ENCODE measurements at regions not wholly inside any gene's neighbourhood (a gene's known extent, or its start where the extent isn't known, plus 50 kb on each side); places are given as distances from the start of the nearest gene placed in this dataset.
A peak's percentile ranks its signal among the peaks of the same experiment; 100 is the strongest.
"Not testable (repeated sequence)": the region's sequence is repeated elsewhere in the genome, so short reads cannot be mapped to it uniquely, and the experiment has no call there.

DNA sequence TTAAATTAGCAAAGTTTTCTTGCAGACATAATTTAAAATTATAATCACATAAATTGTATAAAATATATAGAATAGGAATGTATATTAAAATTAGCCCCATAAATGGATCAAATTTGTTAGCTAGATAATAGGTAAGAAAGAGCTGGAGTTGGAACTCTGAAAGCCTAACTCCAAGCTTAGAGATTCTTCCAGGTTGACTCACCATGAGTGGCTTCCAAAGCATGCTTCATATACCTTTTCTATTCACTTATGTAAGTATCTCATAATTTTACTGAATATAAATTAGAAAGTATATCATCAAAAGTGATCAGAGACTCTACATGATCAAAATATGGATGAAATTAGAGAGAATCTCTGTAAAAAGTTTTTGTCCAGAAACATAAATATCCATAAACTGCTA is 320.7 kb upstream of the MAGI2 start:
- no peak for TF ChIP-seq CTCF (conservative IDR thresholded peaks at IDR 0.05)
- no peak overlapping the region for H3K27ac Mint-ChIP-seq (ENCODE audit: unreplicated experiment)
- no peaks in the 10 kb centered on the region for H3K9me3 Mint-ChIP-seq
- no peak overlapping the region for H3K4me3 Mint-ChIP-seq
- peaks cover 10% of the 10 kb centered on the region for H3K4me1 Mint-ChIP-seq
- H3K27me3 Mint-ChIP-seq (ENCODE audit: low read depth), result no peaks in the 10 kb centered on the region
- no peaks in the 10 kb centered on the region for H3K36me3 Mint-ChIP-seq (ENCODE audit: low read depth)
- no peak for DNase-seq (ENCODE audit: low read depth, low spot score)

- Mint-ChIP-seq H3K27ac (ENCODE audit: unreplicated experiment) (no peak overlapping the region), H3K27me3 (ENCODE audit: low read depth) (no peaks in the 10 kb centered on the region), H3K4me1 (peaks cover 10% of the 10 kb centered on the region), H3K9me3 (no peaks in the 10 kb centered on the region), H3K4me3 (no peak overlapping the region), H3K36me3 (ENCODE audit: low read depth) (no peaks in the 10 kb centered on the region)
- TF ChIP-seq CTCF (conservative IDR thresholded peaks at IDR 0.05), result no peak
- no peak for DNase-seq (ENCODE audit: low read depth, low spot score)
Observed at GRCh38 chr7:79770970-79771369, 317.5 kb upstream of the MAGI2 start.

GRCh38 chr7:79770063-79770462 is 316.6 kb upstream of the MAGI2 start:
- Mint-ChIP-seq H3K27ac (ENCODE audit: unreplicated experiment) (no peak overlapping the region), H3K27me3 (ENCODE audit: low read depth) (no peaks in the 10 kb centered on the region), H3K36me3 (ENCODE audit: low read depth) (no peaks in the 10 kb centered on the region), H3K4me1 (peaks cover 10% of the 10 kb centered on the region), H3K4me3 (no peak overlapping the region), H3K9me3 (no peaks in the 10 kb centered on the region)
- no peak for DNase-seq (ENCODE audit: low read depth, low spot score)
- no peak for TF ChIP-seq CTCF (conservative IDR thresholded peaks at IDR 0.05)

DNA sequence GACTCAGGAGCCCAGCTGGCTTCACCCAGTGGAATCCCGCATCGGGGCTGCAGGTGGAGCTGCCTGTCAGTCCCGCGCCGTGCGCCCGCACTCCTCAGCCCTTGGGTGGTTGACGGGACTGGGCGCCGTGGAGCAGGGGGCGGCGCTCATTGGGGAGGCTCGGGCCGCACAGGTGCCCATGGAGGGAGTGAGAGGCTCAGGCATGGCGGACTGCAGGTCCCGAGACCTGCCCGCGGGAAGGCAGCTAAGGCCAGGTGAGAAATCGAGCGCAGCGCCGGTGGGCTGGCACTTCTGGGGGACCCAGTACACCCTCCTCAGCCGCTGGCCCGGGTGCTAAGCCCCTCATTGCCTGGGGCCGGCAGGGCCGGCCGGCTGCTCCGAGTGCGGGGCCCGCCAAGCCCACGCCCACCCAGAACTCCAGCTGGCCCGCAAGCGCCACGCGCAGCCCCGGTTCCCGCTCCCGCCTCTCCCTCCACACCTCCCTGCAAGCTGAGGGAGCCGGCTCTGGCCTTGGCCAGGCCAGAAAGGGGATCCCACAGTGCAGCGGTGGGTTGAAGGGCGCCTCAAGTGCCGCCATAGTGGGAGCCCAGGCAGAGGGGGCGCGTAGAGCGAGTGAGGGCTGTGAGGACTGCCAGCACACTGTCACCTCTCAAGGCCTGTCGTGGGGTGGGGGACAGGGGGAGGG is 314.6 kb upstream of the MAGI2 start:
- H3K36me3 Mint-ChIP-seq (ENCODE audit: low read depth); DNase-seq (ENCODE audit: low read depth, low spot score); H3K9me3 Mint-ChIP-seq; H3K27me3 Mint-ChIP-seq (ENCODE audit: low read depth); H3K27ac Mint-ChIP-seq (ENCODE audit: unreplicated experiment); H3K4me3 Mint-ChIP-seq: not testable (repeated sequence)
- H3K4me1 Mint-ChIP-seq, result peaks cover 10% of the 10 kb centered on the region

GRCh38 chr7:79767192-79767591 is 313.7 kb upstream of the MAGI2 start:
- H3K9me3 Mint-ChIP-seq; H3K27ac Mint-ChIP-seq (ENCODE audit: unreplicated experiment); DNase-seq (ENCODE audit: low read depth, low spot score); H3K36me3 Mint-ChIP-seq (ENCODE audit: low read depth); H3K4me3 Mint-ChIP-seq; H3K27me3 Mint-ChIP-seq (ENCODE audit: low read depth): not testable (repeated sequence)
- peaks cover 10% of the 10 kb centered on the region for H3K4me1 Mint-ChIP-seq

DNA sequence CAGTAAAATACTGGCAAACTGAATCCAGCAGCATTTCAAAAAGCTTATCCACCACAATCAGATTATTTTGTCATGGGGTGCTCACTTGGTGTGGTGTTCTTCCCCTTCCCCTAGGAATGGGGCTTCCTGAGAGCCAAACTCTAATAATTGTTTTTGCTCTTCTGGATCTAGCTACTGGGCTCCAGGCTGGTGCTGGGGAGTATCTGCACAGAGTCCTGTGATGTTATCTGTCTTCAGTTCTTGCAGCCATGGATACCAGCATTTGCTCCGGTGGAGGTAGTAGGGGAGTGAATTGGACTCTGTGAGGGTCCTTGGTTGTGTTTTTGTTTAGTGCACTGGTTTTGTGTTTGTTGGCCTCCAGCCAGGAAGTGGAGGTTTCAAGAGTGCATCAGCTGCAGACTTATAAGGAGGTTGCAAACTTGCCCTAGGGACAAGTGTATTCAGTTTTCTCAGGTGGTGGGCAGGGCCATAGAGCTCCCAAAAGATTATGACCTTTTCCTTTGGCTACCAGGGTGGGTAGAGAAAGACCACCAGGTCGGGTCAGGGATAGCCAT is 308.5 kb upstream of the MAGI2 start:
- H3K27ac Mint-ChIP-seq (ENCODE audit: unreplicated experiment), result peak overlapping the region; percentile 60
- H3K4me1 Mint-ChIP-seq, result no peaks in the 10 kb centered on the region
- H3K9me3 Mint-ChIP-seq, result peaks cover 4% of the 10 kb centered on the region
- H3K36me3 Mint-ChIP-seq (ENCODE audit: low read depth), result no peaks in the 10 kb centered on the region
- H3K27me3 Mint-ChIP-seq (ENCODE audit: low read depth), result no peaks in the 10 kb centered on the region
- DNase-seq (ENCODE audit: low read depth, low spot score), result no peak
- TF ChIP-seq CTCF (conservative IDR thresholded peaks at IDR 0.05), result no peak
- no peak overlapping the region for H3K4me3 Mint-ChIP-seq

DNA sequence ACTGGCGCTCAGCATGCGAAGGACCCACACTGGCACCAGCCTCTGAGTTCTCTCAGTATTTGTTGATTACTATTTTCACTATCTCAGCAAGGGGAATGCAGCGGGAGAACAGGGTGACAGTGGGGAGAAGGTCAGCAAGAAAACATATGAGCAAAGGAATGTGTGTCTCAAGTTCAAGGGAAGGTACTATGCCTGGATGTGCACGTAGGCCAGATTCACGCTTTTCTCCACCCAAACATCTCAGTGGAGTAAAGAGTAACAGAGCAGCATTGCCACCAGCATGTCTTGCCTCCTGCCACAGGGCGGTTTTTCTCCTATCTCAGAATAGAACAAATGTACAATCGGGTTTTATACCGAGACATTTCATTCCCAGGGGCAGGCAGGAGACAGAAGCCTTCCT is 297.5 kb upstream of the MAGI2 start:
- H3K9me3 Mint-ChIP-seq, result not testable (repeated sequence)

More for the DNA sequence above, 297.5 kb upstream of the MAGI2 start:
- not testable (repeated sequence) for H3K27me3 Mint-ChIP-seq (ENCODE audit: low read depth); DNase-seq (ENCODE audit: low read depth, low spot score); H3K27ac Mint-ChIP-seq (ENCODE audit: unreplicated experiment); H3K36me3 Mint-ChIP-seq (ENCODE audit: low read depth); H3K4me3 Mint-ChIP-seq; H3K4me1 Mint-ChIP-seq
